SK-N-MC (cell line): ENCODE measurements at regions not wholly inside any gene's neighbourhood (a gene's known extent, or its start where the extent isn't known, plus 50 kb on each side); places are given as distances from the start of the nearest gene placed in this dataset.

Experiments used
- DNase-seq: peaks from one replicate; pipeline ENCODE4 v3.0.0-alpha.2; 2011; ENCODE audit warnings: low read depth, low spot score
- H3K27ac ChIP-seq: fragments of 200-600 bp; sonication (generic); 2 replicates; pipeline ENCODE4 v1.5.1; 2016; ENCODE audit warnings: mixed run types
- H3K36me3 ChIP-seq: fragments of 200-600 bp; sonication (generic); 2 replicates; pipeline ENCODE4 v1.6.1; 2017; ENCODE audit warnings: antibody characterized with exemption, low read length, mixed read lengths; ENCODE audit not compliant: insufficient read depth
- H3K4me3 ChIP-seq: fragments of 200-600 bp; sonication (generic); 2 replicates; pipeline ENCODE4 v1.5.1; 2016
- H3K9ac ChIP-seq: fragments of 200-600 bp; sonication (generic); 2 replicates; pipeline ENCODE4 v1.8.0; 2017; ENCODE audit warnings: mixed run types, mixed read lengths; ENCODE audit not compliant: insufficient read length
- H3K9me3 ChIP-seq: fragments of 200-600 bp; sonication (generic); 2 replicates; pipeline ENCODE4 v1.6.1; 2017; ENCODE audit warnings: low read depth, mild to moderate bottlenecking, antibody characterized with exemption, low read length, moderate library complexity, mixed read lengths
- EZH2 ChIP-seq: fragments of 200-600 bp; sonication (generic); IDR thresholded peaks from one replicate; pipeline ENCODE4 v1.6.1; 2017; ENCODE audit warnings: antibody characterized with exemption
- FOXP2 ChIP-seq: optimal IDR thresholded peaks from 2 replicates; pipeline ENCODE3; 2011; ENCODE audit warnings: mild to moderate bottlenecking, moderate library complexity; ENCODE audit not compliant: insufficient read depth; ENCODE audit errors: extremely low read length, control extremely low read depth
- POLR2AphosphoS5 ChIP-seq: IDR thresholded peaks from 2 replicates; pipeline ENCODE4 v1.6.1; 2012; ENCODE audit warnings: mild to moderate bottlenecking, low read depth, low read length, borderline replicate concordance

DNA sequence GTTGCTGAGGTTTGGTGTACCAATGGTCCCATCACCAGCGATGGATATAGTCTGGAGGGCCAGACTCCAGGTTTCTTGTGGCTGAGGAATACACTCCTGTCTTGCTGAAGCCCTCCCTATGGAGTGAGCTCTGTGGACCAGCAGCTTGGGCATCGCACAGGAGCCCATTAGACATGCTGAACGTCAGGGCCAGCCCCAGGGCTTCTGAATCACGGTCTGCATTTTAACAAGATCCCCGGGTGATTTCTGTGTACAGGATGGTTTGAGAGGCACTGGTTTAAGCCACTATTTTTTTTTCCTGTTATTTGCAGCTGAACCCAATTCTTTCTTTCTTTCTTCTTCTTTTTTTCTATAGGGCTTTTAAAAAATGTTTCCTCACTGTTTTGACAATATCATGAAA, 69.5 kb upstream of the XCR1 start:
- no peak for TF ChIP-seq POLR2AphosphoS5
- no peak for TF ChIP-seq EZH2
- no peak for TF ChIP-seq FOXP2
- H3K4me3 ChIP-seq: no peak overlapping the region
- H3K9ac ChIP-seq: no peak overlapping the region
- no peaks in the 10 kb centered on the region for H3K9me3 ChIP-seq
- DNase-seq: no peak
- no peaks in the 10 kb centered on the region for H3K36me3 ChIP-seq
- no peak overlapping the region for H3K27ac ChIP-seq

DNA sequence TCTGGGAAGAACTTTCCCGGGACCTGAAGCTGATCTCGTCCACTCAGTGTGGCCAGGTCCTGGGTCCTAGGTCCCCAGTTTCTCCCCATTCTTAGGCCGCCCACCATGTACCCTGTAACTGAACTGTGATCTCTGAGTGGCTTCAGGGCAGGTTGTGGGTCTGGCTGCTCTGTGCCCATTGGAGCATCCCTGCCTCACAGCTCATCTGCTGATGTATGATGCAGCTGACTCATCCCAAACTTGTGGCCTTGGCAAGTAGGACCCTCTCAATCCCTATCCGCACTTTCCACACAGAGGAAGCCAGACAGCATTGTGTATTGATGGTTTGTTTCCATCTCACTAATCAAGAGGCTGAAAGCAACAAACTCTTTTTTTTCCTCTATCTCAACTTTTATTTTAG, 69.1 kb upstream of the XCR1 start:
- Histone ChIP-seq H3K9me3 (no peaks in the 10 kb centered on the region), H3K4me3 (no peak overlapping the region), H3K9ac (no peak overlapping the region), H3K36me3 (no peaks in the 10 kb centered on the region), H3K27ac (no peak overlapping the region)
- TF ChIP-seq EZH2 (no peak), FOXP2 (no peak), POLR2AphosphoS5 (no peak)
- DNase-seq: no peak

DNA sequence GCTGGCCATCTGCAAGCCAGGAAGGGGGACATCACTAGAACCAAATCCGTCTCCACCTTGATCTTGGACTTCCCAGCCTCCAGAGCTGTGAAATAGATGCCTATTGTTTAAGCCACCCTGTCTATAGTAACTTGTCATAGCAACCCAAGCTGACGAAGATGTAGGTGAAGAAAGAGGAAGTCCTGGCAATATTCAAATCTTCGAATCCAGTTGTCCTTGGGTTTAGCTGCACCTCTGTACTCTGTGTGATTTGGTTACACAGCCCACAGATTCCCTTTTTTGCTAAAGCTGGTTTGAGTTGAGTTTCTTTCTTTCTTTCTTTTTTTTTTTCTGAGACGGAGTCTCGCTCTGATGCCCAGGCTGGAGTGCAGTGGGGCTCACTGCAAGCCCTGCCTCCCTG, 68.0 kb upstream of the XCR1 start:
- Histone ChIP-seq H3K27ac (no peak overlapping the region), H3K9me3 (no peaks in the 10 kb centered on the region), H3K36me3 (no peaks in the 10 kb centered on the region), H3K4me3 (no peak overlapping the region), H3K9ac (no peak overlapping the region)
- DNase-seq: no peak
- TF ChIP-seq FOXP2 (no peak), POLR2AphosphoS5 (no peak)

DNA sequence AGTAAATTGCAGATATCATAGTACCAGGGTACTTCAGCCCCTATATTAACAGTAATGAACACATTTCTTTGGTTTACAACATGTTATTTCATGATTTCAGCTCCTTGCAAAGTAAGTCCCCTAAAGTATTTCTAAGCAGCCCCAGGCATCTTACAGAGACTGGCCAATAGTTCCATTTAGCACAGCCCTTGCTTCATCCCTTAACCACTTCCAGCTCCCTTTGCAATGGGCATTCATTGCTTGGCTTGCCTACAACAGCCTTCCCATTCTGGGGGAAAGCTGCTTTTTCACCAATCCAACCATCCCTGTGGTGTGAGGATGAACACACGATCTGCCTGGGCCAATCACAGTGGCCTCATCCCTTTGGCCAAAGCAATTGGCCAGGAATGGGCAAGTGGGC, 67.2 kb upstream of the XCR1 start:
- DNase-seq: no peak
- TF ChIP-seq FOXP2 (no peak), EZH2 (no peak), POLR2AphosphoS5 (no peak)
- no peak overlapping the region for H3K4me3 ChIP-seq
- no peaks in the 10 kb centered on the region for H3K36me3 ChIP-seq
- H3K9ac ChIP-seq: no peak overlapping the region
- no peak overlapping the region for H3K27ac ChIP-seq
- H3K9me3 ChIP-seq: no peaks in the 10 kb centered on the region

DNA sequence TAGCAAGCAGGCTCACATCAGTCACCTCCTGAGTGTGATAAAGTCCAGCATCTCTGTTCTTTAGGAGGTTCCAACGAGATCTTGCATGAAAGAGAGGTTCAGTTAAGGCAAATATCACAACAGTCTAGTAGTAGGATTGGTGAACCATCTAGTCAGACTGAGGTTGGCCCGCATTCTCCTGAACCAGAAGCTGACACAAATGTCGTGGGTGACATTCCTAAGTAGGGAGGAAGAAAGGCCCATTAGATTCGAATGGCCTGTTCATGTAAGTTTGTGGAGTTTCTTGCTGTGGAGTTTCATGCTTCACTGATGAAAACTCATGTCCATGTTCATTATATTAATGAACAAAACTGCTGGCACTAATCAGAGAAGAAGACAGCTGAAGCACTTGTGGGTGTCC, 66.7 kb upstream of the XCR1 start:
- H3K36me3 ChIP-seq: no peaks in the 10 kb centered on the region
- no peaks in the 10 kb centered on the region for H3K9me3 ChIP-seq
- no peak overlapping the region for H3K4me3 ChIP-seq
- no peak for TF ChIP-seq FOXP2
- TF ChIP-seq EZH2: no peak
- no peak for TF ChIP-seq POLR2AphosphoS5
- no peak for DNase-seq
- H3K9ac ChIP-seq: no peak overlapping the region
- H3K27ac ChIP-seq: no peak overlapping the region

DNA sequence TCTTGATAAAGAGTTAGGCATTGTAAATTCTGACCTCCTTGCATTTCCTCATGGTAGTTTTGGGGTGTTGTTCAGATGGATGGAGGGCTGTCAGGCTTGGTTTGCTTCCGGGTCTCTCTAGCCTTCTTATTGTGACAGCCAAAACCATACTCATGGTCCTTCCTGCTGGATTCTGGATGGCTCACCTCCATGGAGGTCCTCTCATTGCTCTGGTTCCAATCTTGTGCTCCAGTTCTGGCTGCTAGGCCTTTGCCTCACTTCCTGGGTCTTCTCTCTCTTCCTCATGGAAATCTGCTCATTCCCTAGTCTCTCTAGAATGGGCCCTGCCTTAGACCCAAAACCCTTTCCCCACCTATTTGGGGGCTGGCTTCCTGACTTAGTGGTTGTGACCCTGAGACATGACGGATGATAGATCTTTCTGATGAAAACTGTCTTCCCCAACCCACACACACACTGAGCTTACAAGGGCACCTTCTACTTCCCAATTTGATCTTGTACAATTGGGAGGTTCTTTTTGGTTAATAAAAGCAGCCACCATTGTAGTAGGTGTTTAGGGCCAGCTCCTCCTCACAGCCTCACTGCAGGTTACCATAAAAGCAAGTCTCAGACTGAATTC, 66.2 kb upstream of the XCR1 start:
- no peak for TF ChIP-seq POLR2AphosphoS5
- no peak for TF ChIP-seq FOXP2
- no peak for TF ChIP-seq EZH2
- H3K4me3 ChIP-seq: no peak overlapping the region
- H3K9me3 ChIP-seq: no peaks in the 10 kb centered on the region
- no peak overlapping the region for H3K9ac ChIP-seq
- no peak overlapping the region for H3K27ac ChIP-seq
- no peak for DNase-seq
- no peaks in the 10 kb centered on the region for H3K36me3 ChIP-seq

DNA sequence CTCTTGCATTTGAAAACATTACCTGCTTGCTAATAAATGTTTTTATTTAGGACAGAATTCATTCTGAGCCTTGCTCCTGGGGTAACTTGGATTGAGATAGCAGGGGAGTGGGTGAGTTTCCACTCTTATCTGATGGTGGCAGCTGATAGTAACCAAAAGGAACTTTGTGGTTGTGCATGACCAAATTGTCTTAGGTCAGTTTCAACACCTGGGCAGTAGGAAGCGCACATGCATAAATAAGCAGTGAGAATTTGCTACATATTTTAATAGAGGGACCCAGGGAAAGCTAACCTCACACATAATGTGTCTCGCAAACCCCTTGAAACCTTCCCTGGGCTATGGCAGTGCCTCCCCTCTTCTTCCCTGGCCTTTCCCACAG, 65.4 kb upstream of the XCR1 start:
- DNase-seq: no peak
- no peak overlapping the region for H3K27ac ChIP-seq

DNA sequence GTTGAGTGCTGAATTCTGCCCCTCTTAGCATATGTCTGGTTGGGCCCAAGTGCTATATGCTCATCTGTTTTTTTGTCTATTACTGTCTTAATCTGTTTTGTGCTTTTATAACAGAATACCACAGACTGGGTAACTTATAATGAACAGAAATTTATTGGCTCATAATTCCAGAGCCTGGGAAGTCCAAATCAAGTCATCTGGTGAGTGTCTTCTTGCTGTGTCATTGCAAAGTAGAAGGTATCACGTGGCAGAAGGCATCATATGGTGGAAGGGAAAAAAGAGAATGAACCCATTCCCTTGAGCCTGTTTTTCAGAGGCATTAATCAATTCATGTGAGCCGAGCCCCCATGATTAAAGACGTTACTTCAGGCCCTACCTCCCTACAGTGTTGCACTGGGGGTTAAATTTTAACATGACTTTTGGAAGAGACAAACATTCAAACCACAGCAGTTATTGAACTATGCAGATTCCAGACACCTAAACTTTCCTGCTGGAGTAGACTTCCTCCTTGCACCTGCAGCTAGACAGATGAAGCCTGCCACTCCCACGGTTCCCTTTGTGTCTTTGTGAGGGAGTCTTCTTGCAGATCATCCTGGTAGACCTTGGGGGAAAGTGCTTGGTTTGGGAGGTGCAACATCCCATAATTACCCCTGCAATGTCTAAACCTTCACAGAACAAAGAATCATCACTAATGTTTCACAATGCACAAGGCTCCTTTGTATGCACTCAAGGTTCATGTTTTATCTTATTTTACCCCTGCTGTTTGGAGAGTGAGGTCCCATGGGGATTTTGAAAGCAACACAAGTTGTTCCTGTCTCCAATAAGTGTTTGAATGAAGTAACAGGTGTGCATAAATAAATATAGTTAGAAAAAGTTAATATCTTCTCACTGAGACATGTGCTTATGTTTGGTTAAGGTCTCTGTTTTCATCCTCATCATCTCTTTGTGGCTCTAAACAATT, 64.7 kb upstream of the XCR1 start:
- no peaks in the 10 kb centered on the region for H3K36me3 ChIP-seq
- no peak overlapping the region for H3K4me3 ChIP-seq
- H3K9ac ChIP-seq: no peak overlapping the region
- no peaks in the 10 kb centered on the region for H3K9me3 ChIP-seq
- no peak overlapping the region for H3K27ac ChIP-seq
- no peak for DNase-seq
- no peak for TF ChIP-seq FOXP2

More for the DNA sequence above, 65.4 kb upstream of the XCR1 start:
- no peak for TF ChIP-seq POLR2AphosphoS5
- H3K4me3 ChIP-seq: no peak overlapping the region
- no peaks in the 10 kb centered on the region for H3K36me3 ChIP-seq
- no peak overlapping the region for H3K9ac ChIP-seq
- no peaks in the 10 kb centered on the region for H3K9me3 ChIP-seq

DNA sequence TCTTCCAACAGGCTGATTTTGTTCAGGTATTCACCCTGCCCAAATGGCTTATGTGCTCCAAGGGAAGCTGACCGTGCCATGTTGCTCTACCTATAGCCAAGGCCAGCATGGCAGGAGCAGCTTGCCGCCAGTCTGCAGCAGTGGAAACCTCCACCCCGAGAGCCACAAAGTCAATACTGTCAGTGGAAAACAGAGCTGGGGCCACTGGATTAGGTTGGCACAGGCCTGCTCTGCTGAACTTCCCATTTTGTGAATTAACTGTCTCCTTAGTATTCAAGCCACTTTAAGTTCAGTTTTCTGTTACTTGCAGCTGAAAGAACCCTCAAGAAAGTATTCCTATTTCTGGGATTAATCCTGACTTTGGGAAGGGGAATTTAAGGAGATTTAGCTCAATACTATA, 63.8 kb upstream of the XCR1 start:
- H3K27ac ChIP-seq: no peak overlapping the region
- H3K36me3 ChIP-seq: no peaks in the 10 kb centered on the region
- H3K4me3 ChIP-seq: no peak overlapping the region
- H3K9me3 ChIP-seq: no peaks in the 10 kb centered on the region
- TF ChIP-seq EZH2 (no peak), POLR2AphosphoS5 (no peak), FOXP2 (no peak)
- H3K9ac ChIP-seq: no peak overlapping the region
- DNase-seq: no peak
